Activated naive CD8-positive, alpha-beta T cell treated with anti-CD3 and anti-CD28 coated beads, Interleukin-2, amount 10 ng/mL, durations not matched to agents 7 days and 5 days (primary cell): ENCODE measurements at regions not wholly inside any gene's neighbourhood (a gene's known extent, or its start where the extent isn't known, plus 50 kb on each side); places are given as distances from the start of the nearest gene placed in this dataset.

Experiments used
- ATAC-seq: fragments of 150-1000 bp; cut with Tn5 transposase; one replicate; pipeline ENCODE4 v1.10.0; 2021; ENCODE audit warnings: low read depth, moderate library complexity
- POLR2A ChIA-PET: fragments of 350-600 bp; sonication (Branson Sonifier 250); formaldehyde crosslinking; loops from one replicate; lab custom pipeline; 2021; ENCODE audit warnings: antibody characterized with exemption; lab: Charles Lee
- DNase-seq: peaks from one replicate; pipeline ENCODE4 v3.0.0; 2021
- H3K27ac Mint-ChIP-seq: one replicate; pipeline ENCODE4 v1.8.0; 2022; ENCODE audit warnings: mild to moderate bottlenecking, mixed read lengths
- H3K27me3 Mint-ChIP-seq: one replicate; pipeline ENCODE4 v1.8.0; 2022; ENCODE audit warnings: mild to moderate bottlenecking, moderate library complexity, mixed read lengths
- H3K36me3 Mint-ChIP-seq: one replicate; pipeline ENCODE4 v1.8.0; 2021; ENCODE audit warnings: mild to moderate bottlenecking, mixed read lengths
- H3K4me1 Mint-ChIP-seq: one replicate; pipeline ENCODE4 v1.8.0; 2021; ENCODE audit warnings: mixed read lengths
- H3K4me3 Mint-ChIP-seq: one replicate; pipeline ENCODE4 v1.8.0; 2022; ENCODE audit warnings: mild to moderate bottlenecking, moderate library complexity, mixed read lengths
- H3K9me3 Mint-ChIP-seq: one replicate; pipeline ENCODE4 v1.8.0; 2021; ENCODE audit warnings: mixed read lengths

DNA sequence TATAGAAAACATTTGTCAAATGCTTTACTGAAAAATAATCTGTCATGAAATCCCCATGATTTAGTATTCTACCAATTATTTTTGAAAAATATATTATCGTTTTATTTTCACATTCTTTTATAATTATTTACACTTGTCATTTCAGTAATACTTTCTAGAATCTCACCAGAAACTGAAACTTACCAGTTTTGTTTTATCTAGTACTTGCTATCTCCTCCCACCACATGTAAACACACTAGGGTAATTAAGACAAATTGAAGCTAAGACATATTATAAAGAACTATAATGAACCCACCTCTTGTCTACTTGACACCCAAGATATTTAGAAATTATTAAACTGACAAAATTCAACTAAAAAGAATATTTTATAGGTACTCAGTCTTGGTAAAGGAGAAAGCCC, 51.5 kb upstream of the GRM3 start:
- DNase-seq (no peak), ATAC-seq (no peak)
- Mint-ChIP-seq H3K9me3 (peaks cover 1% of the 10 kb centered on the region), H3K27ac (no peak overlapping the region), H3K4me1 (no peaks in the 10 kb centered on the region), H3K27me3 (no peaks in the 10 kb centered on the region), H3K36me3 (no peaks in the 10 kb centered on the region), H3K4me3 (no peak overlapping the region)
- POLR2A ChIA-PET = no interaction called here

GRCh38 chr7:86574006-86574405, 69.7 kb upstream of the GRM3 start:
- Mint-ChIP-seq H3K27ac (no peak overlapping the region), H3K36me3 (no peaks in the 10 kb centered on the region), H3K4me3 (no peak overlapping the region), H3K9me3 (peaks cover 3% of the 10 kb centered on the region), H3K27me3 (no peaks in the 10 kb centered on the region), H3K4me1 (no peaks in the 10 kb centered on the region)
- ATAC-seq (no peak), DNase-seq (no peak)
- POLR2A ChIA-PET = no interaction called here

GRCh38 chr7:86558680-86559501, 84.8 kb upstream of the GRM3 start:
- DNase-seq (no peak), ATAC-seq (no peak)
- H3K27ac Mint-ChIP-seq = no peak overlapping the region
- H3K27me3 Mint-ChIP-seq = no peaks in the 10 kb centered on the region
- no peaks in the 10 kb centered on the region for H3K36me3 Mint-ChIP-seq
- H3K9me3 Mint-ChIP-seq = no peaks in the 10 kb centered on the region
- POLR2A ChIA-PET = no interaction called here
- H3K4me3 Mint-ChIP-seq = no peak overlapping the region
- no peaks in the 10 kb centered on the region for H3K4me1 Mint-ChIP-seq

DNA sequence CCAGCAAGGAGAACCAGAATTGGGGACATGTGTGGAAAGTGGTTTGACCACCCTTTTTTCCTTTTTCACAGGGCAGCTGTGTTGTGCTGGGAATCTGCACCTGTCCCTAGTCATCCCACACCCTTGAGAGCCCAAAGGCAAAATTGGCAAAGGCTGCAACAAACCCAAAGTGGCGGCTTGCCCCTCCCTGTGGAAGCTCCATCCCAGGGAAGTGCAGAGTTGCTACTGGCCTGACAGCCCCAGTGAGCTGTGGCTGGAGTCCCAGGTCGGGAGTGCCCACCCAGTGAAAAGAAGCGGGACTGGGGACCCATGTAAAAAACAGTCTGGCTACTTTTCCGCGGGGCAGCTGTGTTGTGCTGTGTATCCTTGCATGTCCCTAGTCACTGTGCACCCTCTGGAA, 109.1 kb upstream of the GRM3 start:
- ATAC-seq (no peak), DNase-seq (no peak)
- H3K4me3 Mint-ChIP-seq = no peak overlapping the region
- POLR2A ChIA-PET = no interaction called here
- no peaks in the 10 kb centered on the region for H3K4me1 Mint-ChIP-seq
- H3K27ac Mint-ChIP-seq = no peak overlapping the region
- H3K27me3 Mint-ChIP-seq = no peaks in the 10 kb centered on the region
- no peaks in the 10 kb centered on the region for H3K9me3 Mint-ChIP-seq
- H3K36me3 Mint-ChIP-seq = no peaks in the 10 kb centered on the region

- Mint-ChIP-seq H3K36me3 (no peaks in the 10 kb centered on the region), H3K27me3 (no peaks in the 10 kb centered on the region)
- ATAC-seq = no peak
Observed at GRCh38 chr7:86504229-86504628, 139.5 kb upstream of the GRM3 start.

GRCh38 chr7:86499986-86500385, 143.7 kb upstream of the GRM3 start:
- H3K4me1 Mint-ChIP-seq = no peaks in the 10 kb centered on the region
- no peak overlapping the region for H3K4me3 Mint-ChIP-seq
- H3K36me3 Mint-ChIP-seq = no peaks in the 10 kb centered on the region
- no peaks in the 10 kb centered on the region for H3K9me3 Mint-ChIP-seq
- no peak overlapping the region for H3K27ac Mint-ChIP-seq
- ATAC-seq (no peak), DNase-seq (no peak)
- POLR2A ChIA-PET = no interaction called here
- no peaks in the 10 kb centered on the region for H3K27me3 Mint-ChIP-seq

More at GRCh38 chr7:86504229-86504628, 139.5 kb upstream of the GRM3 start:
- Mint-ChIP-seq H3K9me3 (no peaks in the 10 kb centered on the region), H3K4me1 (no peaks in the 10 kb centered on the region), H3K27ac (no peak overlapping the region), H3K4me3 (no peak overlapping the region)
- POLR2A ChIA-PET = no interaction called here
- DNase-seq = no peak

GRCh38 chr7:86485827-86486226, 157.9 kb upstream of the GRM3 start:
- Mint-ChIP-seq H3K4me3 (no peak overlapping the region), H3K9me3 (no peaks in the 10 kb centered on the region), H3K4me1 (no peaks in the 10 kb centered on the region), H3K27ac (no peak overlapping the region), H3K27me3 (no peaks in the 10 kb centered on the region), H3K36me3 (no peaks in the 10 kb centered on the region)
- DNase-seq (no peak), ATAC-seq (no peak)
- POLR2A ChIA-PET = no interaction called here

DNA sequence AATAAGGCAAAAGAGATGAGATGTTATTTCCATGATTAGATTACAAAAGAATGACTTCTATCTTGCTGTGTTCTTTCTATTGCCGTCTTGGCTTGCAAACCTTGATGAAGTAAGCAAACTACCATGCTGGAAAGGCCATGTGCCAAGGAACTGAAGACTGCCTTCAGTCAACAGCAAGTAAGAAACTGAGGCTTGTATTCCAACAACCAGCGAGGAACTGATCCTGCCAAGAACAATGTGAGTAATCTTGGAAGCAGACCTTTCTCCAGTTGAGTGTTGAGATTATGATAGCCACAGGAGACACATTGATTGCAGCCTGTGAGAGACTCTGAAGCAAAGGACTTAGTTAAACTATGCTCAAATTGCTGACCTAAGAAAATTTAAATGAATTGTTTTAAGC, 164.6 kb upstream of the GRM3 start:
- DNase-seq (no peak), ATAC-seq (no peak)
- H3K36me3 Mint-ChIP-seq = no peaks in the 10 kb centered on the region

GRCh38 chr7:86477343-86477935, 166.3 kb upstream of the GRM3 start:
- Mint-ChIP-seq H3K36me3 (no peaks in the 10 kb centered on the region), H3K4me3 (no peak overlapping the region), H3K27ac (no peak overlapping the region), H3K27me3 (no peaks in the 10 kb centered on the region), H3K9me3 (no peaks in the 10 kb centered on the region), H3K4me1 (no peaks in the 10 kb centered on the region)
- ATAC-seq = no peak
- DNase-seq = no peak
- POLR2A ChIA-PET = no interaction called here

More for the DNA sequence above, 164.6 kb upstream of the GRM3 start:
- Mint-ChIP-seq H3K27ac (no peak overlapping the region), H3K27me3 (no peaks in the 10 kb centered on the region), H3K9me3 (no peaks in the 10 kb centered on the region), H3K4me1 (no peaks in the 10 kb centered on the region), H3K4me3 (no peak overlapping the region)
- POLR2A ChIA-PET = no interaction called here

- Mint-ChIP-seq H3K36me3 (no peaks in the 10 kb centered on the region), H3K27me3 (no peaks in the 10 kb centered on the region), H3K27ac (no peak overlapping the region), H3K4me1 (no peaks in the 10 kb centered on the region), H3K9me3 (no peaks in the 10 kb centered on the region), H3K4me3 (no peak overlapping the region)
- DNase-seq = no peak
- POLR2A ChIA-PET = no interaction called here
- ATAC-seq = no peak
Observed at GRCh38 chr7:86470763-86471162, 172.9 kb upstream of the GRM3 start.

DNA sequence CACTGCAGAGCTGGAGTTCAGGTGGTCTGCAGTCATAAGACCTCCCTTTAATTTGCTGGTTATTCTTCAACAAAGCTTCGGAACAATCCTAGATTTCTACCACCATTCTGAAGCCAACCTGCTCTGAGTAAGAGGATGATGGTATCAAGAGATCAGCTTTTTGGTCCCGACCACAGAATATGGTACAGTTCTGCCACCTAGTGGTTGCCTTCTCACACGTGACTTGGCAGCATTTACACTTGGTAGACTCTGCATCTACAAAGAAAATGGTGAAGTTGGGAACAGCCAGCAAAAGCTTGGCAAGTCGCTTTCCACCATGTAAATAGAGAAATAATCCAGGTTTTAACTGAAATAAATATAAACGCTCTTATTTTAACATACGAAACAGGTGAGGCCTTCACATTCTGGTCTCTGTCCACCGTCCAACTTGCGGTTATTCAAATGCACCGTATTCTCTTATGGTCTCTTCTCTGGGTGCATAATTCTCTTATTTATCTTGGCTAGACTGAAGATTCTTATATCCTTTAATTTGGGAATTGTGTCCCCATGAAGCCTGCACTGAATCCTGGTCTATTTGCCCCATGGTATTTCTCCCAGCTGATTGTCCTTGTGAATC, 173.9 kb upstream of the GRM3 start:
- POLR2A ChIA-PET = no interaction called here
- Mint-ChIP-seq H3K27me3 (no peaks in the 10 kb centered on the region), H3K27ac (no peak overlapping the region), H3K9me3 (no peaks in the 10 kb centered on the region), H3K36me3 (no peaks in the 10 kb centered on the region), H3K4me3 (no peak overlapping the region), H3K4me1 (no peaks in the 10 kb centered on the region)
- DNase-seq (peak; percentile 21), ATAC-seq (peak; percentile 58)

DNA sequence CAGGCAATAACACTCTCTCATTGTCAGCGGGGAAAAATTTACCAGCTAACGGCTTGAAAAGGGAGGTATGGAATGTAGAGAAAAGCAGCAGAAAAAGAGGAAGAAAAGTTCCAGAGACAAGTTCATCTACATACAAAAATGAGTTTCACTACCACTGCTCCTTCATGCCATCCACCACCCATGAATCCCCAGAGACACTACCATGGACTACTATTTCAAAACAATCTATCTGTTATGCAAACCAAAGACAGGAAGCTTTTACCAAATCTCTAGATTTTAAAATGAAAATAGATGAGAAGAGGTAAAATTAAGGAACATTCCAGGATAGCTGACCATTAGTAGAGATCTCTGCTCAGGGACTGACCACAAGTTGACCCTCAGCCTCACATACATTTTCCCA, 189.0 kb upstream of the GRM3 start:
- Mint-ChIP-seq H3K36me3 (no peaks in the 10 kb centered on the region), H3K27ac (no peak overlapping the region), H3K27me3 (no peaks in the 10 kb centered on the region), H3K9me3 (no peaks in the 10 kb centered on the region), H3K4me1 (no peaks in the 10 kb centered on the region), H3K4me3 (no peak overlapping the region)
- POLR2A ChIA-PET = no interaction called here
- no peak for DNase-seq
- ATAC-seq = no peak

DNA sequence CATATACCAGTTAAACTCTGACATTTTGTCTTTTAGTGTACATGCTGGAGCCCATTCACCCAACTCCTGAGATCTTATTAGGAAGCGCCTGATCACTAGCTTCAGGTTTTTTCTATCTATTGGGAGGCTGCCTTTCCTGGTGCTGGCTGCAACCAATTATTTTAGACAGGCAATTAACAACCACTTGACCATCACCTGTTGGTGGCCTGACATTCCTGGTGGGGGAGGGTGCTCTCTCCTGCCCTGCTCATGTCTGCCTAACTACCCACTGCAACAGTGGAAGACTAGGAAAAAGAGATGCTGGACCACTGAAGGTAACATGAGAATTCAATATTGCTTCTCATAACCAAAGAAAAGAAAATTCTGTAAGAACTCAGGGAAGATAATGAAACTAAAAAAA, 190.3 kb upstream of the GRM3 start:
- H3K27ac Mint-ChIP-seq = no peak overlapping the region
- POLR2A ChIA-PET = no interaction called here

GRCh38 chr7:86448856-86449255, 194.9 kb upstream of the GRM3 start:
- Mint-ChIP-seq H3K27ac (no peak overlapping the region), H3K36me3 (no peaks in the 10 kb centered on the region), H3K27me3 (no peaks in the 10 kb centered on the region), H3K4me1 (no peaks in the 10 kb centered on the region), H3K9me3 (no peaks in the 10 kb centered on the region), H3K4me3 (no peak overlapping the region)
- DNase-seq = no peak
- POLR2A ChIA-PET = no interaction called here
- no peak for ATAC-seq

More for the DNA sequence above, 190.3 kb upstream of the GRM3 start:
- DNase-seq = no peak
- no peaks in the 10 kb centered on the region for H3K27me3 Mint-ChIP-seq
- no peaks in the 10 kb centered on the region for H3K9me3 Mint-ChIP-seq
- no peak for ATAC-seq
- H3K4me3 Mint-ChIP-seq = no peak overlapping the region
- no peaks in the 10 kb centered on the region for H3K36me3 Mint-ChIP-seq
- H3K4me1 Mint-ChIP-seq = no peaks in the 10 kb centered on the region
